MCF 10A (cell line): ENCODE measurements at regions not wholly inside any gene's neighbourhood (a gene's known extent, or its start where the extent isn't known, plus 50 kb on each side); places are given as distances from the start of the nearest gene placed in this dataset.
"Not testable (repeated sequence)": the region's sequence is repeated elsewhere in the genome, so short reads cannot be mapped to it uniquely, and the experiment has no call there.

Source experiments
- BruUV-seq: library from RNA; stranded (reverse); fragments of 400-500 nt; replicated peaks from 2 replicates; lab custom pipeline; 2021; lab: Mats Ljungman, UMichigan
- CTCF ChIA-PET: fragments of 300-600 bp; sonication (Branson Sonifier 250); formaldehyde crosslinking; extraction: SDS; loops from one replicate; lab custom pipeline; 2021; ENCODE audit warnings: antibody characterized with exemption, inconsistent platforms; lab: Yijun Ruan, JAX
- POLR2A ChIA-PET: fragments of 300-600, 350-650 bp; sonication (Branson Sonifier 250); formaldehyde crosslinking; extraction: SDS; loops from one replicate; lab custom pipeline; 2020; ENCODE audit warnings: antibody characterized with exemption, inconsistent platforms; lab: Yijun Ruan, JAX
- DNase-seq: peaks from one replicate; pipeline ENCODE4 v3.0.0-alpha.2; 2018; ENCODE audit not compliant: unreplicated experiment
- H3K27ac Mint-ChIP-seq: one replicate; pipeline ENCODE4 v1.8.0; 2022; ENCODE audit warnings: mild to moderate bottlenecking, low read depth, mixed read lengths; ENCODE audit not compliant: unreplicated experiment
- H3K27me3 Mint-ChIP-seq: one replicate; pipeline ENCODE4 v1.8.0; 2022; ENCODE audit warnings: mixed read lengths; ENCODE audit not compliant: insufficient read depth, unreplicated experiment
- H3K36me3 Mint-ChIP-seq: one replicate; pipeline ENCODE4 v1.8.0; 2022; ENCODE audit warnings: mild to moderate bottlenecking, moderate library complexity, mixed read lengths; ENCODE audit not compliant: insufficient read depth, unreplicated experiment
- H3K4me1 Mint-ChIP-seq: one replicate; pipeline ENCODE4 v1.8.0; 2022; ENCODE audit warnings: mixed read lengths; ENCODE audit not compliant: insufficient read depth, unreplicated experiment
- H3K4me3 Mint-ChIP-seq: one replicate; pipeline ENCODE4 v1.8.0; 2022; ENCODE audit warnings: mild to moderate bottlenecking, moderate library complexity, mixed read lengths; ENCODE audit not compliant: unreplicated experiment
- H3K9me3 Mint-ChIP-seq: one replicate; pipeline ENCODE4 v1.8.0; 2022; ENCODE audit warnings: mixed read lengths; ENCODE audit not compliant: unreplicated experiment
- intact Hi-C: fragments of 100-400 bp; cut with micrococcal nuclease; formaldehyde crosslinking; loops from 2 replicates; pipeline ENCODE4 v1.14.1; 2022
- TF ChIP-seq, protein P1 (sequence below): fragments of 200-600 bp; IDR thresholded peaks from one replicate; pipeline ENCODE4 v1.8.0; 2022; ENCODE audit warnings: antibody characterized with exemption, mild to moderate bottlenecking; ENCODE audit not compliant: unreplicated experiment

GRCh38 chr9:111096051-111096450, 57.8 kb upstream of the LPAR1 start:
- intact Hi-C loops: no loop called here
- no peaks in the 10 kb centered on the region for H3K9me3 Mint-ChIP-seq
- no peak for DNase-seq
- ChIA-PET CTCF (no interaction called here), POLR2A (no interaction called here)
- no peaks in the 10 kb centered on the region for H3K27me3 Mint-ChIP-seq
- BruUV-seq: no TSS peak
- TF ChIP-seq, protein P1, sequence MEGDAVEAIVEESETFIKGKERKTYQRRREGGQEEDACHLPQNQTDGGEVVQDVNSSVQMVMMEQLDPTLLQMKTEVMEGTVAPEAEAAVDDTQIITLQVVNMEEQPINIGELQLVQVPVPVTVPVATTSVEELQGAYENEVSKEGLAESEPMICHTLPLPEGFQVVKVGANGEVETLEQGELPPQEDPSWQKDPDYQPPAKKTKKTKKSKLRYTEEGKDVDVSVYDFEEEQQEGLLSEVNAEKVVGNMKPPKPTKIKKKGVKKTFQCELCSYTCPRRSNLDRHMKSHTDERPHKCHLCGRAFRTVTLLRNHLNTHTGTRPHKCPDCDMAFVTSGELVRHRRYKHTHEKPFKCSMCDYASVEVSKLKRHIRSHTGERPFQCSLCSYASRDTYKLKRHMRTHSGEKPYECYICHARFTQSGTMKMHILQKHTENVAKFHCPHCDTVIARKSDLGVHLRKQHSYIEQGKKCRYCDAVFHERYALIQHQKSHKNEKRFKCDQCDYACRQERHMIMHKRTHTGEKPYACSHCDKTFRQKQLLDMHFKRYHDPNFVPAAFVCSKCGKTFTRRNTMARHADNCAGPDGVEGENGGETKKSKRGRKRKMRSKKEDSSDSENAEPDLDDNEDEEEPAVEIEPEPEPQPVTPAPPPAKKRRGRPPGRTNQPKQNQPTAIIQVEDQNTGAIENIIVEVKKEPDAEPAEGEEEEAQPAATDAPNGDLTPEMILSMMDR: no peak
- H3K4me3 Mint-ChIP-seq: no peak overlapping the region
- peaks cover 8% of the 10 kb centered on the region for H3K4me1 Mint-ChIP-seq
- H3K36me3 Mint-ChIP-seq: no peaks in the 10 kb centered on the region
- no peak overlapping the region for H3K27ac Mint-ChIP-seq

DNA sequence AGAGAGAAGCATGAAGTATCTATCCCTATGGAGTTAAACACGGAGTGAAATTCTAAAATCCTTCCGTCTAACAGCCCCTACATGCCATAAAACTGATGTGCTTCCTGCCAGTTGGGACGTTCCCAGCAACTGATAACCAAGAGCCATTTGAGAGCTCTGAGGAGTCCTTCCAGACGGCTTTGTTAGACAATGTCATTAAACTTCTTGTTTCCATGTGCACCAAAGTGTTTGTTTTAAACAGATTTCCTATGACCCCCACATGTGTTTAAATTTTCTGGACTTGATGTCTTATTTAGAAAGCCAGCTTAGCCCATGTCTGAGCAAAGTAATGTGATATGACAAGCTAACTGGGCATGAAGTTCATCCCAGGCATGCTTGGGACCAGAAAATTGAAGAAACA, 57.2 kb upstream of the LPAR1 start:
- H3K36me3 Mint-ChIP-seq: no peaks in the 10 kb centered on the region
- no TSS peak for BruUV-seq
- intact Hi-C loops: no loop called here
- TF ChIP-seq, protein P1: no peak
- no peak overlapping the region for H3K4me3 Mint-ChIP-seq
- ChIA-PET CTCF (no interaction called here), POLR2A (no interaction called here)
- H3K27ac Mint-ChIP-seq: no peak overlapping the region
- no peak for DNase-seq
- no peaks in the 10 kb centered on the region for H3K9me3 Mint-ChIP-seq
- H3K27me3 Mint-ChIP-seq: no peaks in the 10 kb centered on the region
- H3K4me1 Mint-ChIP-seq: peaks cover 8% of the 10 kb centered on the region

DNA sequence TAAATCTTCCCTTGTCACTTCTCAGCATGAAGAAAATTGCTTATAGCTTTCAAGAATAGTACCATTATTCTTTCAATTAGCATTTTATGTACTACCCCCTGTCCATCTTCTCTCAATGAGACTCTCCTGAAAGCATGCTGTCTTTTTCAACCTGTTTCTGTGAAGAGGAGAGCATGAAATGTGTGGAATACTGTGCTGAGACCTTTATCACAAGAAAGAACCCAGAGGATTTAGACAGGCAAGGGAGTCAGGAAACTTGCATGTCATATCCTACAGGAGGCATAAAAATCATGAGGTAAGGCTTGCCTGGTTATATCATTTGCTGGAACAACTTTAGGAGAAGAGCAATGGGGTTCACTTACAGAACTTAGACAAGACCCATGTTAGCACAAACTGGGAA, 56.7 kb upstream of the LPAR1 start:
- intact Hi-C loops: no loop called here
- no peak overlapping the region for H3K27ac Mint-ChIP-seq
- POLR2A ChIA-PET: no interaction called here
- H3K36me3 Mint-ChIP-seq: no peaks in the 10 kb centered on the region
- H3K4me1 Mint-ChIP-seq: peaks cover 8% of the 10 kb centered on the region
- CTCF ChIA-PET: no interaction called here
- TF ChIP-seq, protein P1: no peak
- H3K9me3 Mint-ChIP-seq: no peaks in the 10 kb centered on the region
- no peaks in the 10 kb centered on the region for H3K27me3 Mint-ChIP-seq
- no peak overlapping the region for H3K4me3 Mint-ChIP-seq
- BruUV-seq: no TSS peak
- DNase-seq: no peak

- ChIA-PET POLR2A (no interaction called here), CTCF (interaction anchor here (0.6 kb wide), 1 partner anchor 50 kb away, joined by 3 read pairs; no protein-coding TSS in a partner anchor)
- H3K27me3 Mint-ChIP-seq: no peaks in the 10 kb centered on the region
- intact Hi-C loops: no loop called here
- H3K4me3 Mint-ChIP-seq: no peak overlapping the region
- no peaks in the 10 kb centered on the region for H3K9me3 Mint-ChIP-seq
- H3K27ac Mint-ChIP-seq: no peak overlapping the region
- BruUV-seq: no TSS peak
- TF ChIP-seq, protein P1: no peak
- no peaks in the 10 kb centered on the region for H3K36me3 Mint-ChIP-seq
- peaks cover 8% of the 10 kb centered on the region for H3K4me1 Mint-ChIP-seq
- peak; percentile 32 for DNase-seq
Measured at GRCh38 chr9:111094433-111094924, 56.2 kb upstream of the LPAR1 start.

GRCh38 chr9:111092167-111092566, 53.9 kb upstream of the LPAR1 start:
- CTCF ChIA-PET: interaction anchor here (0.6 kb wide), 1 partner anchor 57 kb away, joined by 3 read pairs; no protein-coding TSS in a partner anchor
- BruUV-seq, H3K4me3 Mint-ChIP-seq, H3K4me1 Mint-ChIP-seq, DNase-seq, POLR2A ChIA-PET, H3K36me3 Mint-ChIP-seq, H3K27ac Mint-ChIP-seq, H3K9me3 Mint-ChIP-seq, H3K27me3 Mint-ChIP-seq, intact Hi-C loops: not testable (repeated sequence)
